ENCODE measurements at regions not wholly inside any gene's neighbourhood (a gene's known extent, or its start where the extent isn't known, plus 50 kb on each side); places are given as distances from the start of the nearest gene placed in this dataset.

DNA sequence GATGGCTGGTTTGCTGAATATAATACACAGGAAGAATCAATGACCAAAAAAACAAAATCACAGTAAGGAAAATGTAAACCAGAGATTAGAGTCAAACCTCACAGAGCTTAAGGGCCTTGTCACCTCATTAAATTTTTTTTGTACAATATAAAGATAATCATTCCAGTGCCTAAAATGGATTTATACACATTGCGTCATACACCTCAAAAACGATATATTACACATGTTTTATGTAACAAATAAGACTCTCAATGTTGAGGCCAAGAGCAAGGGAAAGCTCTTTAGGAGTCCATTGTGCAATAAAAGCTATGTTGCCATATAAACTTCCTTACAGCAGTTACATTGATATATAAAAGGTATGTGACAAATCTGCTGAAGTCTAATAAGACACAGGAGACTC is 856.7 kb upstream of the SLITRK1 start:
- TF ChIP-seq, protein P1, sequence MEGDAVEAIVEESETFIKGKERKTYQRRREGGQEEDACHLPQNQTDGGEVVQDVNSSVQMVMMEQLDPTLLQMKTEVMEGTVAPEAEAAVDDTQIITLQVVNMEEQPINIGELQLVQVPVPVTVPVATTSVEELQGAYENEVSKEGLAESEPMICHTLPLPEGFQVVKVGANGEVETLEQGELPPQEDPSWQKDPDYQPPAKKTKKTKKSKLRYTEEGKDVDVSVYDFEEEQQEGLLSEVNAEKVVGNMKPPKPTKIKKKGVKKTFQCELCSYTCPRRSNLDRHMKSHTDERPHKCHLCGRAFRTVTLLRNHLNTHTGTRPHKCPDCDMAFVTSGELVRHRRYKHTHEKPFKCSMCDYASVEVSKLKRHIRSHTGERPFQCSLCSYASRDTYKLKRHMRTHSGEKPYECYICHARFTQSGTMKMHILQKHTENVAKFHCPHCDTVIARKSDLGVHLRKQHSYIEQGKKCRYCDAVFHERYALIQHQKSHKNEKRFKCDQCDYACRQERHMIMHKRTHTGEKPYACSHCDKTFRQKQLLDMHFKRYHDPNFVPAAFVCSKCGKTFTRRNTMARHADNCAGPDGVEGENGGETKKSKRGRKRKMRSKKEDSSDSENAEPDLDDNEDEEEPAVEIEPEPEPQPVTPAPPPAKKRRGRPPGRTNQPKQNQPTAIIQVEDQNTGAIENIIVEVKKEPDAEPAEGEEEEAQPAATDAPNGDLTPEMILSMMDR (conservative IDR thresholded peaks at IDR 0.05; ENCODE audit: low read depth in 2 of 2): no peak
- TF ChIP-seq POLR2AphosphoS5 (IDR thresholded peaks at IDR 0.05; ENCODE audit: low read depth) (no peak), STAT1 (IDR thresholded peaks at IDR 0.05; ENCODE audit: unreplicated experiment) (no peak), EZH2phosphoT487 (IDR thresholded peaks at IDR 0.05; ENCODE audit: unreplicated experiment) (no peak), EZH2 (IDR thresholded peaks at IDR 0.05; ENCODE audit: low read depth, unreplicated experiment) (no peak), CREB1 (CRISPR knock-in tag; IDR thresholded peaks at IDR 0.05; ENCODE audit: low read depth) (no peak), JUNB (IDR thresholded peaks at IDR 0.05; ENCODE audit: unreplicated experiment) (no peak), ZNF114 (CRISPR knock-in tag; IDR thresholded peaks at IDR 0.05) (no peak), NANOG (IDR thresholded peaks at IDR 0.05; ENCODE audit: borderline replicate concordance) (no peak)
- TF ChIP-seq, protein P2, sequence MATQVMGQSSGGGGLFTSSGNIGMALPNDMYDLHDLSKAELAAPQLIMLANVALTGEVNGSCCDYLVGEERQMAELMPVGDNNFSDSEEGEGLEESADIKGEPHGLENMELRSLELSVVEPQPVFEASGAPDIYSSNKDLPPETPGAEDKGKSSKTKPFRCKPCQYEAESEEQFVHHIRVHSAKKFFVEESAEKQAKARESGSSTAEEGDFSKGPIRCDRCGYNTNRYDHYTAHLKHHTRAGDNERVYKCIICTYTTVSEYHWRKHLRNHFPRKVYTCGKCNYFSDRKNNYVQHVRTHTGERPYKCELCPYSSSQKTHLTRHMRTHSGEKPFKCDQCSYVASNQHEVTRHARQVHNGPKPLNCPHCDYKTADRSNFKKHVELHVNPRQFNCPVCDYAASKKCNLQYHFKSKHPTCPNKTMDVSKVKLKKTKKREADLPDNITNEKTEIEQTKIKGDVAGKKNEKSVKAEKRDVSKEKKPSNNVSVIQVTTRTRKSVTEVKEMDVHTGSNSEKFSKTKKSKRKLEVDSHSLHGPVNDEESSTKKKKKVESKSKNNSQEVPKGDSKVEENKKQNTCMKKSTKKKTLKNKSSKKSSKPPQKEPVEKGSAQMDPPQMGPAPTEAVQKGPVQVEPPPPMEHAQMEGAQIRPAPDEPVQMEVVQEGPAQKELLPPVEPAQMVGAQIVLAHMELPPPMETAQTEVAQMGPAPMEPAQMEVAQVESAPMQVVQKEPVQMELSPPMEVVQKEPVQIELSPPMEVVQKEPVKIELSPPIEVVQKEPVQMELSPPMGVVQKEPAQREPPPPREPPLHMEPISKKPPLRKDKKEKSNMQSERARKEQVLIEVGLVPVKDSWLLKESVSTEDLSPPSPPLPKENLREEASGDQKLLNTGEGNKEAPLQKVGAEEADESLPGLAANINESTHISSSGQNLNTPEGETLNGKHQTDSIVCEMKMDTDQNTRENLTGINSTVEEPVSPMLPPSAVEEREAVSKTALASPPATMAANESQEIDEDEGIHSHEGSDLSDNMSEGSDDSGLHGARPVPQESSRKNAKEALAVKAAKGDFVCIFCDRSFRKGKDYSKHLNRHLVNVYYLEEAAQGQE (IDR thresholded peaks at IDR 0.05; ENCODE audit: unreplicated experiment): no peak
- TF ChIP-seq, protein P3, sequence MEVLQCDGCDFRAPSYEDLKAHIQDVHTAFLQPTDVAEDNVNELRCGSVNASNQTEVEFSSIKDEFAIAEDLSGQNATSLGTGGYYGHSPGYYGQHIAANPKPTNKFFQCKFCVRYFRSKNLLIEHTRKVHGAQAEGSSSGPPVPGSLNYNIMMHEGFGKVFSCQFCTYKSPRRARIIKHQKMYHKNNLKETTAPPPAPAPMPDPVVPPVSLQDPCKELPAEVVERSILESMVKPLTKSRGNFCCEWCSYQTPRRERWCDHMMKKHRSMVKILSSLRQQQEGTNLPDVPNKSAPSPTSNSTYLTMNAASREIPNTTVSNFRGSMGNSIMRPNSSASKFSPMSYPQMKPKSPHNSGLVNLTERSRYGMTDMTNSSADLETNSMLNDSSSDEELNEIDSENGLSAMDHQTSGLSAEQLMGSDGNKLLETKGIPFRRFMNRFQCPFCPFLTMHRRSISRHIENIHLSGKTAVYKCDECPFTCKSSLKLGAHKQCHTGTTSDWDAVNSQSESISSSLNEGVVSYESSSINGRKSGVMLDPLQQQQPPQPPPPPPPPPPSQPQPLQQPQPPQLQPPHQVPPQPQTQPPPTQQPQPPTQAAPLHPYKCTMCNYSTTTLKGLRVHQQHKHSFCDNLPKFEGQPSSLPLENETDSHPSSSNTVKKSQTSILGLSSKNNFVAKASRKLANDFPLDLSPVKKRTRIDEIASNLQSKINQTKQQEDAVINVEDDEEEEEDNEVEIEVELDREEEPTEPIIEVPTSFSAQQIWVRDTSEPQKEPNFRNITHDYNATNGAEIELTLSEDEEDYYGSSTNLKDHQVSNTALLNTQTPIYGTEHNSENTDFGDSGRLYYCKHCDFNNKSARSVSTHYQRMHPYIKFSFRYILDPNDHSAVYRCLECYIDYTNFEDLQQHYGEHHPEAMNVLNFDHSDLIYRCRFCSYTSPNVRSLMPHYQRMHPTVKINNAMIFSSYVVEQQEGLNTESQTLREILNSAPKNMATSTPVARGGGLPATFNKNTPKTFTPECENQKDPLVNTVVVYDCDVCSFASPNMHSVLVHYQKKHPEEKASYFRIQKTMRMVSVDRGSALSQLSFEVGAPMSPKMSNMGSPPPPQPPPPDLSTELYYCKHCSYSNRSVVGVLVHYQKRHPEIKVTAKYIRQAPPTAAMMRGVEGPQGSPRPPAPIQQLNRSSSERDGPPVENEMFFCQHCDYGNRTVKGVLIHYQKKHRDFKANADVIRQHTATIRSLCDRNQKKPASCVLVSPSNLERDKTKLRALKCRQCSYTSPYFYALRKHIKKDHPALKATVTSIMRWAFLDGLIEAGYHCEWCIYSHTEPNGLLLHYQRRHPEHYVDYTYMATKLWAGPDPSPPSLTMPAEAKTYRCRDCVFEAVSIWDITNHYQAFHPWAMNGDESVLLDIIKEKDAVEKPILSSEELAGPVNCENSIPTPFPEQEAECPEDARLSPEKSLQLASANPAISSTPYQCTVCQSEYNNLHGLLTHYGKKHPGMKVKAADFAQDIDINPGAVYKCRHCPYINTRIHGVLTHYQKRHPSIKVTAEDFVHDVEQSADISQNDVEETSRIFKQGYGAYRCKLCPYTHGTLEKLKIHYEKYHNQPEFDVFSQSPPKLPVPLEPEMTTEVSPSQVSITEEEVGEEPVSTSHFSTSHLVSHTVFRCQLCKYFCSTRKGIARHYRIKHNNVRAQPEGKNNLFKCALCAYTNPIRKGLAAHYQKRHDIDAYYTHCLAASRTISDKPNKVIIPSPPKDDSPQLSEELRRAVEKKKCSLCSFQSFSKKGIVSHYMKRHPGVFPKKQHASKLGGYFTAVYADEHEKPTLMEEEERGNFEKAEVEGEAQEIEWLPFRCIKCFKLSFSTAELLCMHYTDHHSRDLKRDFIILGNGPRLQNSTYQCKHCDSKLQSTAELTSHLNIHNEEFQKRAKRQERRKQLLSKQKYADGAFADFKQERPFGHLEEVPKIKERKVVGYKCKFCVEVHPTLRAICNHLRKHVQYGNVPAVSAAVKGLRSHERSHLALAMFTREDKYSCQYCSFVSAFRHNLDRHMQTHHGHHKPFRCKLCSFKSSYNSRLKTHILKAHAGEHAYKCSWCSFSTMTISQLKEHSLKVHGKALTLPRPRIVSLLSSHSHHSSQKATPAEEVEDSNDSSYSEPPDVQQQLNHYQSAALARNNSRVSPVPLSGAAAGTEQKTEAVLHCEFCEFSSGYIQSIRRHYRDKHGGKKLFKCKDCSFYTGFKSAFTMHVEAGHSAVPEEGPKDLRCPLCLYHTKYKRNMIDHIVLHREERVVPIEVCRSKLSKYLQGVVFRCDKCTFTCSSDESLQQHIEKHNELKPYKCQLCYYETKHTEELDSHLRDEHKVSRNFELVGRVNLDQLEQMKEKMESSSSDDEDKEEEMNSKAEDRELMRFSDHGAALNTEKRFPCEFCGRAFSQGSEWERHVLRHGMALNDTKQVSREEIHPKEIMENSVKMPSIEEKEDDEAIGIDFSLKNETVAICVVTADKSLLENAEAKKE (CRISPR knock-in tag; IDR thresholded peaks at IDR 0.05): no peak
- TF ChIP-seq, protein P4, sequence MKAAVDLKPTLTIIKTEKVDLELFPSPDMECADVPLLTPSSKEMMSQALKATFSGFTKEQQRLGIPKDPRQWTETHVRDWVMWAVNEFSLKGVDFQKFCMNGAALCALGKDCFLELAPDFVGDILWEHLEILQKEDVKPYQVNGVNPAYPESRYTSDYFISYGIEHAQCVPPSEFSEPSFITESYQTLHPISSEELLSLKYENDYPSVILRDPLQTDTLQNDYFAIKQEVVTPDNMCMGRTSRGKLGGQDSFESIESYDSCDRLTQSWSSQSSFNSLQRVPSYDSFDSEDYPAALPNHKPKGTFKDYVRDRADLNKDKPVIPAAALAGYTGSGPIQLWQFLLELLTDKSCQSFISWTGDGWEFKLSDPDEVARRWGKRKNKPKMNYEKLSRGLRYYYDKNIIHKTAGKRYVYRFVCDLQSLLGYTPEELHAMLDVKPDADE (IDR thresholded peaks at IDR 0.05): no peak
